OCI-LY1 (cell line): ENCODE measurements at regions not wholly inside any gene's neighbourhood (a gene's known extent, or its start where the extent isn't known, plus 50 kb on each side); places are given as distances from the start of the nearest gene placed in this dataset.
"Not testable (repeated sequence)": the region's sequence is repeated elsewhere in the genome, so short reads cannot be mapped to it uniquely, and the experiment has no call there.

ENCODE experiments used
- H2AFZ ChIP-seq: fragments of 200-600 bp; sonication (generic), shearing (Covaris generic); 2 replicates; pipeline ENCODE4 v1.6.0; 2014; ENCODE audit warnings: antibody characterized with exemption, mild to moderate bottlenecking, low read length
- H3F3A ChIP-seq: fragments of 200-600 bp; sonication (generic), shearing (Covaris generic); 2 replicates; pipeline ENCODE4 v1.6.0; 2014; ENCODE audit warnings: mild to moderate bottlenecking, antibody characterized with exemption, low read length, moderate library complexity; ENCODE audit not compliant: insufficient read depth
- H3K27ac ChIP-seq: fragments of 200-600 bp; sonication (generic); 2 replicates; pipeline ENCODE4 v1.5.1; 2014; ENCODE audit warnings: low read length, mixed run types, mild to moderate bottlenecking, low read depth; ENCODE audit not compliant: poor library complexity, severe bottlenecking
- H3K27me3 ChIP-seq: fragments of 200-600 bp; sonication (generic); 2 replicates; pipeline ENCODE4 v1.6.0; 2014; ENCODE audit warnings: antibody characterized with exemption, mild to moderate bottlenecking, low read length, moderate library complexity; ENCODE audit not compliant: insufficient read depth
- H3K36me3 ChIP-seq: fragments of 200-600 bp; sonication (generic); 2 replicates; pipeline ENCODE4 v1.6.1; 2014; ENCODE audit warnings: mild to moderate bottlenecking, antibody characterized with exemption, low read length, moderate library complexity, mixed read lengths; ENCODE audit not compliant: insufficient read depth
- H3K4me1 ChIP-seq: fragments of 200-600 bp; sonication (generic); 2 replicates; pipeline ENCODE4 v1.5.1; 2014; ENCODE audit warnings: mild to moderate bottlenecking, low read length, moderate library complexity; ENCODE audit not compliant: insufficient read depth, severe bottlenecking
- H3K4me2 ChIP-seq: fragments of 200-600 bp; sonication (generic), shearing (Covaris generic); 2 replicates; pipeline ENCODE4 v1.6.1; 2014; ENCODE audit warnings: low read length
- H3K4me3 ChIP-seq: fragments of 200-600 bp; sonication (generic); 2 replicates; pipeline ENCODE4 v1.5.1; 2014; ENCODE audit warnings: low read length, low read depth, mild to moderate bottlenecking, mixed read lengths; ENCODE audit not compliant: poor library complexity, severe bottlenecking
- H3K79me2 ChIP-seq: fragments of 200-600 bp; shearing (Covaris generic); 2 replicates; pipeline ENCODE4 v1.6.1; 2016; ENCODE audit warnings: mixed run types, low read length, mixed read lengths; ENCODE audit not compliant: insufficient read depth
- H3K9ac ChIP-seq: fragments of 200-600 bp; sonication (generic), shearing (Covaris generic); 2 replicates; pipeline ENCODE4 v1.6.1; 2014; ENCODE audit warnings: mild to moderate bottlenecking, low read length, mixed read lengths
- H3K9me2 ChIP-seq: fragments of 200-600 bp; sonication (generic), shearing (Covaris generic); 2 replicates; pipeline ENCODE4 v1.6.1; 2014; ENCODE audit warnings: low read depth, mild to moderate bottlenecking, low read length, mixed read lengths
- H3K9me3 ChIP-seq: fragments of 200-600 bp; shearing (Covaris generic); 2 replicates; pipeline ENCODE4 v1.6.1; 2014; ENCODE audit warnings: low read length, mixed read lengths
- H4K20me1 ChIP-seq: fragments of 200-600 bp; sonication (generic), shearing (Covaris generic); 2 replicates; pipeline ENCODE4 v1.6.0; 2016; ENCODE audit warnings: mild to moderate bottlenecking, low read length; ENCODE audit not compliant: insufficient read depth
- CTCF ChIP-seq: fragments of 200-600 bp; sonication (generic), shearing (Covaris generic); IDR thresholded peaks from 2 replicates; pipeline ENCODE4 v1.5.1; 2017; ENCODE audit warnings: mild to moderate bottlenecking, antibody characterized with exemption, low read length, moderate library complexity, mixed read lengths
- EZH2 ChIP-seq: fragments of 200-600 bp; sonication (generic), shearing (Covaris generic); IDR thresholded peaks from 2 replicates; pipeline ENCODE4 v1.8.0; 2017; ENCODE audit warnings: borderline replicate concordance, mixed run types, mild to moderate bottlenecking, antibody characterized with exemption, low read length, moderate library complexity, mixed read lengths

- no peak for TF ChIP-seq EZH2
- no peak for TF ChIP-seq CTCF
- no peaks in the 10 kb centered on the region for H3K9me2 ChIP-seq
- H3K4me3 ChIP-seq: no peak overlapping the region
- H3K4me1 ChIP-seq: no peaks in the 10 kb centered on the region
- no peaks in the 10 kb centered on the region for H3K27me3 ChIP-seq
- H3K9ac ChIP-seq: no peak overlapping the region
- no peak overlapping the region for H3K27ac ChIP-seq
- no peaks in the 10 kb centered on the region for H4K20me1 ChIP-seq
- no peak overlapping the region for H3K4me2 ChIP-seq
- no peaks in the 10 kb centered on the region for H3K9me3 ChIP-seq
- H3K79me2 ChIP-seq: no peaks in the 10 kb centered on the region
- H3F3A ChIP-seq: no peaks in the 10 kb centered on the region
- H3K36me3 ChIP-seq: no peaks in the 10 kb centered on the region
- no peak overlapping the region for H2AFZ ChIP-seq
Measured at GRCh38 chr5:119961993-119962392, 332.6 kb downstream of the FAM170A start.

- no peak overlapping the region for H3K9ac ChIP-seq
- H3K4me2 ChIP-seq: no peak overlapping the region
- H4K20me1 ChIP-seq: no peaks in the 10 kb centered on the region
- H3K4me3 ChIP-seq: no peak overlapping the region
- TF ChIP-seq EZH2: no peak
- no peak for TF ChIP-seq CTCF
- H3K4me1 ChIP-seq: no peaks in the 10 kb centered on the region
- no peaks in the 10 kb centered on the region for H3K36me3 ChIP-seq
- no peaks in the 10 kb centered on the region for H3K27me3 ChIP-seq
- no peaks in the 10 kb centered on the region for H3K79me2 ChIP-seq
- H3K9me3 ChIP-seq: no peaks in the 10 kb centered on the region
- no peaks in the 10 kb centered on the region for H3F3A ChIP-seq
- H2AFZ ChIP-seq: no peak overlapping the region
- no peaks in the 10 kb centered on the region for H3K9me2 ChIP-seq
- H3K27ac ChIP-seq: no peak overlapping the region
Measured at GRCh38 chr5:119966028-119966427, 336.7 kb downstream of the FAM170A start.

- H2AFZ ChIP-seq: no peak overlapping the region
- no peaks in the 10 kb centered on the region for H3K4me1 ChIP-seq
- H3K4me3 ChIP-seq: no peak overlapping the region
- no peaks in the 10 kb centered on the region for H4K20me1 ChIP-seq
- H3K9me2 ChIP-seq: no peaks in the 10 kb centered on the region
- H3K36me3 ChIP-seq: no peaks in the 10 kb centered on the region
- no peaks in the 10 kb centered on the region for H3K79me2 ChIP-seq
- no peaks in the 10 kb centered on the region for H3F3A ChIP-seq
- no peak for TF ChIP-seq CTCF
- TF ChIP-seq EZH2: no peak
- H3K9me3 ChIP-seq: no peaks in the 10 kb centered on the region
- no peak overlapping the region for H3K4me2 ChIP-seq
- H3K27ac ChIP-seq: no peak overlapping the region
- H3K9ac ChIP-seq: no peak overlapping the region
- H3K27me3 ChIP-seq: no peaks in the 10 kb centered on the region
Measured at GRCh38 chr5:119968690-119969089, 339.3 kb downstream of the FAM170A start.

GRCh38 chr5:119987077-119987476, 357.7 kb downstream of the FAM170A start:
- not testable (repeated sequence) for H3K36me3 ChIP-seq, H3F3A ChIP-seq, H3K79me2 ChIP-seq, H4K20me1 ChIP-seq, H3K9me3 ChIP-seq, H3K4me3 ChIP-seq, H3K4me1 ChIP-seq, H2AFZ ChIP-seq, H3K27ac ChIP-seq, H3K9ac ChIP-seq, H3K9me2 ChIP-seq, H3K4me2 ChIP-seq, H3K27me3 ChIP-seq
